ENCODE measurements at regions not wholly inside any gene's neighbourhood (a gene's known extent, or its start where the extent isn't known, plus 50 kb on each side); places are given as distances from the start of the nearest gene placed in this dataset.

GRCh38 chr9:1514776-1515363 is 464.7 kb downstream of the DMRT2 start:
- TF ChIP-seq GATA3 (IDR thresholded peaks at IDR 0.05; ENCODE audit: low read depth, low read length) (no peak), GATA2 (IDR thresholded peaks at IDR 0.05; ENCODE audit: low read depth, low read length) (no peak)

- TF ChIP-seq GATA2 (IDR thresholded peaks at IDR 0.05; ENCODE audit: low read depth, low read length): no peak
Measured at GRCh38 chr9:1515557-1515956, 465.4 kb downstream of the DMRT2 start.

DNA sequence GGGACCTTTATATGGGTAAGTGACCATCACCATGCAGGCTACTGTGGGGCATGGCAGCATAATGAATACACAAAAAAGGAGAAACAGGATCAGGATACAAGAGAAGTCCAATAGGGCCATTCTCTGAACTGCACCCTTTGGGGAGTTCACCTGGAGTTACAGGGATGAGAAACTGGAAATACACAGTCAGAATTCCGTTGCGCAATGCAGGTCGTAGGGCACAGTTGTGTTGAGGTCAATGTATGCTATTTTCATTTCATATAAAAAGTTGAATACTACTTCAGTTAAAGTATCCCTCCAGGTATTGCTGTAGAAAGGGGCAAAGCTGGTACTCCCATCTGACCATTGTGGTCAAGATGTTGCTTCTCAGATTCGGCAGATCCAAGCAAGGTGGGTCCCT is 471.4 kb downstream of the DMRT2 start:
- no peak for TF ChIP-seq GATA2 (IDR thresholded peaks at IDR 0.05; ENCODE audit: low read depth, low read length)
- TF ChIP-seq GATA3 (IDR thresholded peaks at IDR 0.05; ENCODE audit: low read depth, low read length): no peak

GRCh38 chr9:1522219-1522767 is 472.1 kb downstream of the DMRT2 start:
- TF ChIP-seq GATA3 (IDR thresholded peaks at IDR 0.05; ENCODE audit: low read depth, low read length) (no peak), GATA2 (IDR thresholded peaks at IDR 0.05; ENCODE audit: low read depth, low read length) (no peak)

DNA sequence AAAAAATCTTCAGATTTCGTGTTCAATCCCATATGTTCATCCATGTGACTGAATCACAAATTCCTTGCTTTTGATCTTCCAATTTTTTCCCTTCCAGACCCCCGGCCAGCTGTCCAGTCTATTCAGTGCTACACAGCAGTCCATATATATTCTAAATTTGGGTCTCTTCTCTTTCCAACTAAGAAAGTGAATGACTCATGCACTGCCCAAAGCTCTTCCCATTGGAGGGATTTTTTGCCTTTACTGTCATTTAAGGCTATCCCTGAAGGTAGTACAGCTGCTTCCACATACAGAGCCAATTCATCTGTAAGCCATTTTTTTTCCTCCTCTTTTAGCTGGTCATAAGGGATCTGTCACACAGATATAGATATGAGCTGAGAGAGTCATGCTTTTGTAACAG is 478.3 kb downstream of the DMRT2 start:
- no peak for TF ChIP-seq GATA3 (IDR thresholded peaks at IDR 0.05; ENCODE audit: low read depth, low read length)
- TF ChIP-seq GATA2 (IDR thresholded peaks at IDR 0.05; ENCODE audit: low read depth, low read length): no peak

GRCh38 chr9:1530696-1531095 is 480.5 kb downstream of the DMRT2 start:
- TF ChIP-seq GATA2 (IDR thresholded peaks at IDR 0.05; ENCODE audit: low read depth, low read length) (no peak), GATA3 (IDR thresholded peaks at IDR 0.05; ENCODE audit: low read depth, low read length) (no peak)

DNA sequence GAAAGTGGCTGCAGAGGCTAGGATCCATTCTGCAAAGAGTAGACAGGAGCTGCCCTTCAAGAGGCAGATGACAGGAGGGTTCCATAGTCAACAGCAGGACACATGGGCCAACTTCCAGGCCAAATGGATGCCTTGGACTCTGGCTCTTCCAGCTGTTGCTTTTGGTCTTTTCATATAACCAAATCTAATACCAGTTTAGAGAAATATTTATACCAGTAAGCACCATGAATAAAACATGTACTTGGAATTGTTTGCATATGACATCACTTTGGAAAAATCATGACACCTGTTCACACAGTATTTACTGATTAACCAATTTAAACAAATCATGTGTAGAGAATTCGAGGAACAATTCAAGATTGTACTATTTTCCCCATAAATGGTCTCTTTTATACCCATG is 481.3 kb downstream of the DMRT2 start:
- no peak for TF ChIP-seq GATA2 (IDR thresholded peaks at IDR 0.05; ENCODE audit: low read depth, low read length)
- TF ChIP-seq GATA3 (IDR thresholded peaks at IDR 0.05; ENCODE audit: low read depth, low read length): no peak

- TF ChIP-seq GATA2 (IDR thresholded peaks at IDR 0.05; ENCODE audit: low read depth, low read length): no peak
Measured at GRCh38 chr9:1532171-1532570, 482.0 kb downstream of the DMRT2 start.

GRCh38 chr9:1535051-1535450 is 480.1 kb upstream of the SMARCA2 start:
- TF ChIP-seq GATA3 (IDR thresholded peaks at IDR 0.05; ENCODE audit: low read depth, low read length): no peak
- no peak for TF ChIP-seq GATA2 (IDR thresholded peaks at IDR 0.05; ENCODE audit: low read depth, low read length)

- TF ChIP-seq GATA3 (IDR thresholded peaks at IDR 0.05; ENCODE audit: low read depth, low read length) (no peak), GATA2 (IDR thresholded peaks at IDR 0.05; ENCODE audit: low read depth, low read length) (no peak)
Measured at GRCh38 chr9:1535599-1535998, 479.5 kb upstream of the SMARCA2 start.

DNA sequence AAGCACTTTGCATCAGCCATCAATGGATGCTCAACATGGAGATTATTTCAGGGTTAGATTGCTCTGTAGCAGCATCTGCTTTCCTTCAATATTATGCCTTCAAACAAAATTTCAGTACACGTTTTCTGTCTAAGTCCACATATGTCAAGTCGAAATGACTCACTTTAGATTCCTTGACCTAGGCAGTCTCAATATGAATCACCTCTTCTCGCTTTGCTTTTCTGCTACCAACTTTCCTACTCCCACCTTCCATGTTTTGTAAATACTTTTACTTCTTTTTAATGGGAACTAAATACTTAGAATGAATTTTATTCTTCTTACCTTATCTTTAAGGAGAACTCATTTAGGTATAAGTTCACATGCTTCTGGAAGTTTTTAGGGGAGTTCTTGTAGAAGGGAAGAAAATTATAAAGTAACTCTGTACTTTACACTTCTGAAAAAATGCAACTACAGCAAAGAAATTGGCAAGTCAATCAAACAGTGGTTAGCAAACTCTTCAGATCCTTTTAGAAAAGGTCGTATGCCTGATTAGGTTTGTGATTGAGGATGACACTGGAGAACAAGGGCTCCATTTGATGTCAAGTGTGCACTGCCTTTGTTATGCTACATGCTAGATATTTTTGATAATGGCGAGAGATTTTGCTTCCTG is 478.5 kb upstream of the SMARCA2 start:
- TF ChIP-seq GATA3 (IDR thresholded peaks at IDR 0.05; ENCODE audit: low read depth, low read length): no peak
- no peak for TF ChIP-seq GATA2 (IDR thresholded peaks at IDR 0.05; ENCODE audit: low read depth, low read length)

DNA sequence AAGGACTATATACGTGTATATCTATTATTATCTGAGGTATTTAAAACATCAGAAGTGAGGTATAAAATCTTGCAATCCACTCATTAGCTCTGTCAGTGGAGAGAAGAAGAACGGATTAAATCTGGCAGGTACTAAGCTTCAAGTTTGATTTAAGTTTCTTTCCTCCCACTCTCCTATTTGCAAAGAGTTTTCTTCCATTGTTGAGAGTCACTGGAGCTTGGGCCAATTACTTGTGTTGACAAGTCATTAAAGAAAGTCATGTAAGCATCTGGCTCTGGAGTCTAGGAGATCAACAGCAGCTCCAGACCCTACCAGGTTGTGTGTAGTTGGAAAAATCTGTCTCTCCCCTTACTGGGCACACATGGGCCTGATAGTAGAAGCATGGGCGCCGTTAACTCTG is 476.8 kb upstream of the SMARCA2 start:
- TF ChIP-seq GATA2 (IDR thresholded peaks at IDR 0.05; ENCODE audit: low read depth, low read length): no peak
- TF ChIP-seq GATA3 (IDR thresholded peaks at IDR 0.05; ENCODE audit: low read depth, low read length): no peak

DNA sequence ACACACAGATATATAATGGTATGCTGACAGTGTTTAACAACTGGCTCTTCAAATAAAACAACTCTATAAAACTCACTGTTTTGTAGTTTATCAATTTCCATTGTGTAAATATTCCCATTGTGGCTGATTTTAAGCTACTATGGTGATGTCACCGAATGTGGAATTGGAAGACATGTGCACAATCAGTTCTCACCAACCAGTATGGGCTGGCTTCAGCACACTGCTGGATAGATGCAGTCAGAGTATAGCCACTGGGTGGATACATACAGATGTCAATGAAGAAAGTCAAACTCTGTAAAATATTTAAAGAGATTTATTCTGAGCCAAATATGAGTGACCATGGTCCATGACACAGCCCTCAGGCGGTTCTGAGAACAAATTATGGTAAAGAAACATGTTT is 475.9 kb upstream of the SMARCA2 start:
- TF ChIP-seq GATA2 (IDR thresholded peaks at IDR 0.05; ENCODE audit: low read depth, low read length) (no peak), GATA3 (IDR thresholded peaks at IDR 0.05; ENCODE audit: low read depth, low read length) (no peak)

DNA sequence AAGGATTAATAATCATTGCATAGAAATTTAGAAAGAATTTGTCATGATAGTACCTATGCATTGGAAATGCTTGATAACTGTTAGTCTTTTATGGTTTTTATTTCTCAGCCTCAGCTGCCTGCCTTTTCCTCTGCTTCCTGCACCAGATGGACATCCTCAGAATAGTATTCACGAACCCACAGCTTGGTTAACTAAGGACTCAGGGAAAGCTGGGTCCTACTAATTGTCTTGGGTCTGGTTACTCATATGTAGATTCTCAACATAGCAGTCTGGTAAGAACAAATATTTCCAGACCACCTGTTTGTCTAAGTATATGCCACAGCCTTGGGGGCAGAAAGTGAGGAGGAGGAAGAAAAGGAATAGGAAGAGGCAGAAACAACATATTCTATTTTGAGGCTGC is 464.5 kb upstream of the SMARCA2 start:
- TF ChIP-seq GATA3 (IDR thresholded peaks at IDR 0.05; ENCODE audit: low read depth, low read length) (no peak), GATA2 (IDR thresholded peaks at IDR 0.05; ENCODE audit: low read depth, low read length) (no peak)
